DND-41 (cell line): ENCODE measurements at regions not wholly inside any gene's neighbourhood (a gene's known extent, or its start where the extent isn't known, plus 50 kb on each side); places are given as distances from the start of the nearest gene placed in this dataset.

Experiments used
- ATAC-seq: fragments of 200-7000 bp; cut with Tn5 transposase; 3 replicates; pipeline ENCODE4 v1.9.1; 2021; ENCODE audit warnings: low read depth; ENCODE audit not compliant: insufficient read depth
- DNase-seq: peaks from one replicate; pipeline ENCODE4 v3.0.0-alpha.2; 2020
- H2AFZ ChIP-seq: 2 replicates; pipeline ENCODE4 v1.6.0; 2012; ENCODE audit warnings: low read depth, low read length
- H3K27ac ChIP-seq: 2 replicates; pipeline ENCODE4 v1.5.1; 2012; ENCODE audit warnings: low read length, inconsistent platforms
- H3K27me3 ChIP-seq: fragments of 200-600 bp; sonication (generic); 2 replicates; pipeline ENCODE4 v1.6.0; 2012; ENCODE audit warnings: low read length, mild to moderate bottlenecking, inconsistent platforms; ENCODE audit not compliant: insufficient read depth, poor library complexity
- H3K36me3 ChIP-seq: 2 replicates; pipeline ENCODE4 v1.5.1; 2012; ENCODE audit warnings: low read length, inconsistent platforms; ENCODE audit not compliant: insufficient read depth
- H3K4me1 ChIP-seq: 2 replicates; pipeline ENCODE4 v1.5.1; 2012; ENCODE audit warnings: mild to moderate bottlenecking, low read length; ENCODE audit not compliant: insufficient read depth
- H3K4me2 ChIP-seq: 2 replicates; pipeline ENCODE4 v1.6.0; 2012; ENCODE audit warnings: mild to moderate bottlenecking, moderate library complexity, low read length, inconsistent platforms; ENCODE audit not compliant: insufficient read depth
- H3K4me3 ChIP-seq, 2 experiments: fragments of 200-600 bp in 1 of 2; shearing (Covaris generic) in 1 of 2; 2 replicates each; pipeline ENCODE4 v1.5.1; 2012 to 2016; ENCODE audit warnings: inconsistent platforms in 2 of 2, low read length in 2 of 2, mild to moderate bottlenecking in 2 of 2, low read depth in 1 of 2, moderate library complexity in 1 of 2
- H3K79me2 ChIP-seq: 2 replicates; pipeline ENCODE4 v1.6.0; 2012; ENCODE audit warnings: low read length, inconsistent platforms; ENCODE audit not compliant: insufficient read depth
- H3K9ac ChIP-seq: 2 replicates; pipeline ENCODE4 v1.6.0; 2012; ENCODE audit warnings: low read depth, mild to moderate bottlenecking, inconsistent platforms, low read length, moderate library complexity
- H3K9me3 ChIP-seq: 2 replicates; pipeline ENCODE4 v1.5.1; 2012; ENCODE audit warnings: low read length, moderate library complexity, mild to moderate bottlenecking, inconsistent platforms; ENCODE audit not compliant: insufficient read depth, severe bottlenecking
- H4K20me1 ChIP-seq: 2 replicates; pipeline ENCODE4 v1.6.0; 2012; ENCODE audit warnings: low read length; ENCODE audit not compliant: insufficient read depth
- EZH2 ChIP-seq: IDR thresholded peaks from 3 replicates; pipeline ENCODE4 v1.6.1; 2012; ENCODE audit warnings: borderline replicate concordance, low read depth, mild to moderate bottlenecking, moderate library complexity, low read length, inconsistent platforms; ENCODE audit not compliant: severe bottlenecking
- TF ChIP-seq, protein P1 (sequence below): IDR thresholded peaks from 2 replicates; pipeline ENCODE4 v1.5.1; 2012; ENCODE audit warnings: borderline replicate concordance, low read length, moderate library complexity, mild to moderate bottlenecking; ENCODE audit not compliant: poor library complexity, severe bottlenecking; ENCODE audit errors: extremely low read depth

DNA sequence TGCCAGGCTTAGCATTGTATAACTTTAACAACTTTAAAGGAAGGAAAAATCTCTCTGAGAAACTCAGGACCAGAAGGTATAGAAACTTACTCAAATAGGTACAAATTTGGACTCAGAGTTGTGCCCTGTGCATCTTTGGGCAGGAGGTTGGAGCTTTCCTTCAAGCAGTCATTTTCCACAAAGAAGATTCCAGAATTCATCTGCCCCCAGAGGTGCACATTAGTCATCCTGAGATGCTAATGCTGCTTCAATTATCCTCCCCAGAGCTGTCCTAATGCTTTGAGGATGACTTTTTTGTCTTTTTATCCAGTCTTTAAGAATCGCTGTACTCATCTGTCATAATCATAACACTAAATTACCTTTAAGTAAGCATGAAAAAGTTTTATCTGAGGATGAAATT lies 243.0 kb upstream of the WWC1 start:
- Histone ChIP-seq H3K9ac (no peak overlapping the region), H3K9me3 (no peaks in the 10 kb centered on the region), H3K4me1 (no peaks in the 10 kb centered on the region), H3K79me2 (no peaks in the 10 kb centered on the region), H4K20me1 (no peaks in the 10 kb centered on the region), H3K27ac (no peak overlapping the region), H3K36me3 (no peaks in the 10 kb centered on the region), H3K27me3 (no peaks in the 10 kb centered on the region), H3K4me3 (no peak overlapping the region), H2AFZ (no peak overlapping the region), H3K4me2 (no peak overlapping the region)
- ATAC-seq (no peak), DNase-seq (no peak)
- TF ChIP-seq, protein P1, sequence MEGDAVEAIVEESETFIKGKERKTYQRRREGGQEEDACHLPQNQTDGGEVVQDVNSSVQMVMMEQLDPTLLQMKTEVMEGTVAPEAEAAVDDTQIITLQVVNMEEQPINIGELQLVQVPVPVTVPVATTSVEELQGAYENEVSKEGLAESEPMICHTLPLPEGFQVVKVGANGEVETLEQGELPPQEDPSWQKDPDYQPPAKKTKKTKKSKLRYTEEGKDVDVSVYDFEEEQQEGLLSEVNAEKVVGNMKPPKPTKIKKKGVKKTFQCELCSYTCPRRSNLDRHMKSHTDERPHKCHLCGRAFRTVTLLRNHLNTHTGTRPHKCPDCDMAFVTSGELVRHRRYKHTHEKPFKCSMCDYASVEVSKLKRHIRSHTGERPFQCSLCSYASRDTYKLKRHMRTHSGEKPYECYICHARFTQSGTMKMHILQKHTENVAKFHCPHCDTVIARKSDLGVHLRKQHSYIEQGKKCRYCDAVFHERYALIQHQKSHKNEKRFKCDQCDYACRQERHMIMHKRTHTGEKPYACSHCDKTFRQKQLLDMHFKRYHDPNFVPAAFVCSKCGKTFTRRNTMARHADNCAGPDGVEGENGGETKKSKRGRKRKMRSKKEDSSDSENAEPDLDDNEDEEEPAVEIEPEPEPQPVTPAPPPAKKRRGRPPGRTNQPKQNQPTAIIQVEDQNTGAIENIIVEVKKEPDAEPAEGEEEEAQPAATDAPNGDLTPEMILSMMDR = no peak

DNA sequence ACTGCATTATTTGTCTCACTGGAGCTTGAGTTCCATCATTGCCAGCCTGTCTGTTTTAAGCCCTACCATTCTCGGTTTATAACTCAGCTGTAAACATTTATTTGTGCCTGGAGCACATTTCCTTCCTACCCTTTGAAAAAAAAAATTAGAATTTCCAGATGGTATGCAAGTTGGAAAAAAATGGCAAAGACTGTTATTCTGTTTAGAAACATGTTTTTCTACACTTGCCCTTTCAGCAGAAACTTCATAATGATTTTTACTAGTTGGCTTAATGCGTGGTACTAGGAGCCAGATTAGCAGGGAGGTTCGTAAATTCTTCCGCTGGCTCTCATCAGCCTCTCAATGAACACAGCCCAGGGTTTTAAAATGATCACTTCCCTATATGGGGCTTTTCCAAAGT lies 238.8 kb upstream of the WWC1 start:
- H3K27me3 ChIP-seq = no peaks in the 10 kb centered on the region
- no peak overlapping the region for H2AFZ ChIP-seq
- TF ChIP-seq, protein P1 = no peak
- H3K79me2 ChIP-seq = no peaks in the 10 kb centered on the region
- peaks cover 5% of the 10 kb centered on the region for H3K9me3 ChIP-seq
- ATAC-seq = no peak
- H3K4me3 ChIP-seq = no peak overlapping the region
- DNase-seq = no peak
- H3K4me2 ChIP-seq = no peak overlapping the region
- no peak overlapping the region for H3K9ac ChIP-seq
- no peak overlapping the region for H3K27ac ChIP-seq
- no peaks in the 10 kb centered on the region for H4K20me1 ChIP-seq
- H3K36me3 ChIP-seq = no peaks in the 10 kb centered on the region
- H3K4me1 ChIP-seq = no peaks in the 10 kb centered on the region

DNA sequence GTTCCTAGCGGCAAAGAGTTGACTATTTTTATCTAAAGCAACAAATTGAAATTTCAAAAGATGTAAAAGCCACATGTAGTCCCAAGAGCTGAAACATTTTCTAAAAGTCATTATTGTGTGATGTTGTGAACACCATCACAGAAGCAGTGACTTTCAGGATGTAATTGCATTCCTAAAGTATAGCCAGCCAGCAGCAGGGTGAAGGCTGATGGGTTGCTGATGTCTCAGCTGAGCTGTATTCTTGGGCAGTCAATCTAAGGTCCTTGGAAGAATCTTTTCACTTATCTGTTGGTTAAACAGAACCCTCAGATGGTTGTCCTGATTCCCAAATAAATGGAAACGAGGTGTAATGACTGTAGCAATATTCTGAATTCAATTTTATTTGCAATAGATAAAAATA lies 237.4 kb upstream of the WWC1 start:
- Histone ChIP-seq H3K4me3 (no peak overlapping the region), H4K20me1 (no peaks in the 10 kb centered on the region)

DNA sequence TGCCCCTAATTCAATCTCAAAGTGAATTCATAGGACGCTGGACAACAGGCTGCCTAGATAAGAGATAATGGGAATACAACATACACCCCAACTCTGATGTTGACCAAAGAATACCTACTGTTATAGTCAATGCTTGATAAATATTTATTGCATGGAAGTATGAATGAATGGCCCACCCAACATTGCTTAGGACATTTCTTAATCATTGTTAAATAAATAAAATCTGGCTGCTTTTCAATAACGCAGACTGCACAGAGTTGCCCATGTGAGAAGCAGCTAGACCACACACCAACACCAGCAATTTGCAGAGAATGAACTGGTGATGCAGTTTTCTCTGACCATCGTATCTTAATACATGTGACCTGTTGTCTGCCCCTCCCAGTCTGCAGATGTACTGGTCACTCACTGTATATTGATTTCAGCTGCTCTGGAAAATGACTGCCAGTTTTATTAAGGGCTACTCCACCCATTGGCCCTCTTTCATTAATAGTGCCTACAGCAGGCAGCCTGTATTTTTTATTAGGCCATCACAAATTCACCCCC lies 236.2 kb upstream of the WWC1 start:
- H2AFZ ChIP-seq = no peak overlapping the region
- no peak overlapping the region for H3K4me2 ChIP-seq
- TF ChIP-seq, protein P1 = no peak
- TF ChIP-seq EZH2 = no peak
- H3K79me2 ChIP-seq = no peaks in the 10 kb centered on the region
- ATAC-seq (no peak), DNase-seq (no peak)
- H4K20me1 ChIP-seq = no peaks in the 10 kb centered on the region
- H3K4me3 ChIP-seq = no peak overlapping the region
- no peaks in the 10 kb centered on the region for H3K36me3 ChIP-seq
- H3K4me1 ChIP-seq = no peaks in the 10 kb centered on the region
- H3K9ac ChIP-seq = no peak overlapping the region
- H3K27ac ChIP-seq = no peak overlapping the region
- no peaks in the 10 kb centered on the region for H3K27me3 ChIP-seq
- peaks cover 13% of the 10 kb centered on the region for H3K9me3 ChIP-seq

More for the DNA sequence above, 237.4 kb upstream of the WWC1 start:
- Histone ChIP-seq H3K36me3 (no peaks in the 10 kb centered on the region), H3K27me3 (no peaks in the 10 kb centered on the region), H3K9me3 (peaks cover 13% of the 10 kb centered on the region), H3K27ac (no peak overlapping the region), H3K4me1 (no peaks in the 10 kb centered on the region), H3K4me2 (no peak overlapping the region), H3K79me2 (no peaks in the 10 kb centered on the region), H3K9ac (no peak overlapping the region), H2AFZ (no peak overlapping the region)
- ATAC-seq (no peak), DNase-seq (no peak)
- TF ChIP-seq, protein P1 = no peak
- no peak for TF ChIP-seq EZH2
